GM21737 (cell line): ENCODE measurements at regions not wholly inside any gene's neighbourhood (a gene's known extent, or its start where the extent isn't known, plus 50 kb on each side); places are given as distances from the start of the nearest gene placed in this dataset.

ENCODE experiments used
- ATAC-seq: cut with Tn5 transposase; IDR thresholded peaks from one replicate; pipeline ENCODE4 v1.9.1; 2021; ENCODE audit warnings: mild to moderate bottlenecking, moderate library complexity; ENCODE audit not compliant: unreplicated experiment

DNA sequence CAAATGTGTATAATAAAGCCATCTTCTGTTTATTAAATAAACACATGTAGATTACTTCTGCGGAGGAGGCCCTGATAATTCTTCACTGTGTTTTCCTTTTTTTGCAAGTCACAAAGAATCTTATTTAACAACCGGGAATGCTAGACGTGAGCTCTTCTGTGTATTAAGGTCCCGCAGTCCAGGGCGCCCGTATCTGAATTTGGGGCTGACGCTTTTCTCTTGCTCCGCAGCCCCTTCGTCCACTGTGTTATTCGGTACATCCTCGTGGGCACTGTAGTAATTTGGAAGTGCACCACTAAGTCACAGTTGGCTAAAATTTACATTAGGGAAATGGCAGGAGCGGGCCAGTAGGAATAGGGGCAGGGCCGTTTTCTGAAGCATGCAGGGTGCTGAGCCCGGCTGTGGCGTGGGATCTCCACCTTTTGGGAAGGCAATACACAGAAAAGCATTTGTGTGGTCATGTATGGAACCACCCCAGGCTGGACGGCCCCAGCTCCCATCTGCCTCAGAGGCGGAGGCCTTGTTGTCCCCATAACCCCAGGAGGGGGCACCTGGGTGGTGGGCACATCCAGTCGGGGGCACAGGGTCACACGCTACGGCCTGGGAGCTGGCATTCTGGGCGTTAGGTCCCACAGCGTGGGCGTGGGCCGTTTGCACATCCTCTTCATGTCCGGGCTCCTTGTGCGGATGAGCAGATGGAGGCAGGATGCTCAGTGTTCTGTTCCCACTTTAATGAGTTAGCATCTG lies 258.7 kb upstream of the IRX4 start:
- no peak for ATAC-seq

DNA sequence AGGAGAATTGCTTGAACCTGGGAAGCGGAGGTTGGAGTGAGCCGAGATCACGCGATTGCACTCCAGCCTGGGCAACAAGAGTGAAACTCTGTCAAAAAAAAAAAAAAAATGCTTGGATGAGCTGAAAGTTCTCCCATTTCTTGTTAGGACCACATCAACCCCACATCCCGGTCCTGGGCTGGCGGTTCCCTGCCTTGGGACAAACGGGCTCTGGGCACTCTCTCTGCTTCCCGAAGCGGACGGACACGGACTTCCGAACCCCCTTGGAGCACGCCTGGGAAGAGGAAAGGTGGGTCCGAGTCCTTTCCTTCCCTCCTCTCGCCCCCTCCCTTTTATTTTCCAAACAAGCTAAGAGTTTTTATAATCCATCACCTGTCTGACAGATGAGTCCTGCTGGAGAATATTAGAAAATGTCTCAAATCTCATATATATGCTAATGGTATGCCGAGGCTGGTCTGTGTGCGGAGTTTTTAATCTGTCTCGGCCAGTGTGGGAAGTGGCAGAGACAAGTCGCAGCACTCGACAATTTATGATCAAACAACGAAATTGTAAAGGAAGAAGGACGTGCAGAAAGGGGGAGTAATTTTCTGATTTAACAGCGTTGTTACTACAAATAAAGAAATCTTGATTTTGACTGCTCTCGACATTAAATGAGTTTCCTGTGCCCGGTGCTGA lies 257.9 kb upstream of the IRX4 start:
- ATAC-seq, result no peak

DNA sequence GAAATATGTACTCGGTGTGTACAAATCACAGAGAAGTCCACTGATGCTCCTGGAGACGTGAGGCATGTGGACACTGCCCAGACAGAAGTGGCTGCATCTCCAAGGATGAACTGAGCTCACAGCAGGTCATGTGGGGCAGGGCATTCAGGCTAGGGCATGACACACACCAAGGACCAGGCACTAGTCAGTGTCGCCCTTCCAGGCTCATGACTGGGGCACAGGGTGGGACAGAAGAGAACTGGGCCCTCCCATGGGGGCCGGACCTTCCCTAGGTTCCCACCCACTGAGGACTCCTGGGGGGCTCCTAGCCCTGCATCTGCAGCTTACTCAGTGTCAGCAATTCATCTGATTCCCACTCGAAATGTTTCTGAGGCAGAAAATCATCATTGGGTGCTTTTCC lies 256.8 kb upstream of the IRX4 start:
- ATAC-seq, result no peak

DNA sequence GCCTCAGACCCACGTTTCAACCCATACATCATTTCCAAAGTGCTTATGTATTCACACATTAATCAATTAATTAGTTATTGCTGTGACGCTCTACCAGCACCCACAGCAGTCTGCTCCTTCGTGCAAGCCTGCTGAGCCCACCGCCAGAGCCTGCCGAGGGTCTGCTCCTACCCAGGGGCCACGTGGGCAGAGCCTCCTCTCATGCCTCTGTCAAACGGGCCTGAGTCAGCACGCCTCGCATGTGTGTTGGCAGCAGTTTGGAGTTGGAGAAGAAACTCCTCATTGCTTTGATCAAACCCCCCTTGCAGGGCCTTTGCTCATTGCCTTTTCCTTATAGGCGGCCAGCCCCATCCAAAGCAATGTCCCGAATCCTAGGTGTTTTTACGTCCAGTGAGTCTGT lies 256.2 kb upstream of the IRX4 start:
- ATAC-seq, result no peak

GRCh38 chr5:2137444-2138050 lies 254.8 kb upstream of the IRX4 start:
- no peak for ATAC-seq

- ATAC-seq, result no peak
Measured at GRCh38 chr5:2136728-2137333, 254.1 kb upstream of the IRX4 start.

GRCh38 chr5:2135833-2136232 lies 253.1 kb upstream of the IRX4 start:
- ATAC-seq, result no peak

DNA sequence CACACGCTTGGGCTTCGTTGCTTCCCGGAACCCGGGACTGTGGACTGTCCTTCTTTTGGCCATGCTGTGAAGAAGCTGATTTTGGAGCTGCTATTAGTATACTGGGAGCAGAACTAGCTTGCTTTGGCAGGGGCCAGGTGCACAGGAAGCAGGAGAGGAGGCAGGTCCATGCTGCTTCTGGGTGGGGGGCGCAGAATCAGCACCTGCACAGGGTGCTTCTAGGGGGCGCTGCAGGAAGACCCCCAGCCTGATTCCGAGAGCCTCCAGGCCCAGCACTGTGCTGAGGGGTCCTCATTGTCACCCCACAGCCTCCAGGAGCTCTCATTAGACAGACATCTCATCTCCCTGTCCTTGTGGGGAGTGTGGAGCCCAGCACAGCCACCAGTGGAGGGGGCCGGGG lies 252.6 kb upstream of the IRX4 start:
- ATAC-seq, result no peak

DNA sequence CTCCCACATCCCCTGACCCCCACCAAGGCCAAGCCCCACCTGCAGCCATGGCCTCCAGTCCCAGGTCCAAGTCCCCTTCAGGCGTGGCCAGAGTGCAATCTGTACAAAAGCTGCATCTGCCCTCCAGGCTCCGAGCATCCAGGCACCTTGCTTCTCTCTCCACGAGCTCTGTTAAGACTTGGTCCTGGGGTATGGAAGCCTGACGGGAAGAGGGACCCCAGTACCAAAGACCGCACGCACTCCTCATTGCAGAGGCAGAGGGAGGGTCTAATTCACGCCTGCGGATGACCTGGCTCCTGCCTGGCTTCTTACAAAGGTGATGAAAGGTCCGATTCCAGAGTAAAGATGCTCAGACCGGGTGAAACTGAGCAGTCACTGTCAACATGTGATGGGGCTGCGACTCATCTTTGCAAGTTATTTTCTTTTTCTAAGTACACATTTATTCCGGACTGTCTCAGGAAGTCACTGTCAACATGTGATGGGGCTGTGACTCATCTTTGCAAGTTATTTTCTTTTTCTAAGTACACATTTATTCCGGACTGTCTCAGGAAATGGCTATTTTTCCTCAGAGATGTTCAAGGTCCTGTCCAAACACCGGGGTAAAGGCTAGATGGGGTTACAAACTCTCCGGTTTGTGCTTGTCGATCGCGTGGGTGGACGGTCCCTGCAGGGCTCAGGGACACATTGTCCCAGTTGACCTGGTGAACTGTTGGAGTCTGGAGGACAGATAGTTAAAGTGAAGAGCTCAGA lies 252.0 kb upstream of the IRX4 start:
- ATAC-seq, result no peak

DNA sequence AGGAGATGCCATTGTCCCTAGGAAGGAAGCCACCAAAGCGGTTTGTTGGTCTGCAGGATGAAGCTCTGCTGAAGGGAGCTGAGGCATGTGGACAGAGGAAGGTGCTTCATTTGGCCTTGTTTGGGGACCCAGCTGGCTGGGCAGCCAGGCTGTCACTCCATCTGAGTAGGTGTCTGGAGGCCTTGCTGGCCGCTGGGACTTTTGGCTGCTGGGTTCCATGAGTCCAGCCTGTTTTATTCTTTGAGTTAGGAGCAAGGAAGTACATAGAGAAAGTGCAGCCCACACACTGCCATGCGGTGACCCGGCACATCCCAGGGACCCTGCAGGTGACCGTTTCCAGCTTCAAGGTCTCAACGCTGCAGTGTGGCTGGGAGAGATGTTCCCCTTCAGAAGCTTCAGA lies 251.2 kb upstream of the IRX4 start:
- ATAC-seq, result no peak

- no peak for ATAC-seq
Measured at GRCh38 chr5:2133080-2133479, 250.4 kb upstream of the IRX4 start.

- ATAC-seq, result no peak
Measured at GRCh38 chr5:2132497-2132847, 249.7 kb upstream of the IRX4 start.

DNA sequence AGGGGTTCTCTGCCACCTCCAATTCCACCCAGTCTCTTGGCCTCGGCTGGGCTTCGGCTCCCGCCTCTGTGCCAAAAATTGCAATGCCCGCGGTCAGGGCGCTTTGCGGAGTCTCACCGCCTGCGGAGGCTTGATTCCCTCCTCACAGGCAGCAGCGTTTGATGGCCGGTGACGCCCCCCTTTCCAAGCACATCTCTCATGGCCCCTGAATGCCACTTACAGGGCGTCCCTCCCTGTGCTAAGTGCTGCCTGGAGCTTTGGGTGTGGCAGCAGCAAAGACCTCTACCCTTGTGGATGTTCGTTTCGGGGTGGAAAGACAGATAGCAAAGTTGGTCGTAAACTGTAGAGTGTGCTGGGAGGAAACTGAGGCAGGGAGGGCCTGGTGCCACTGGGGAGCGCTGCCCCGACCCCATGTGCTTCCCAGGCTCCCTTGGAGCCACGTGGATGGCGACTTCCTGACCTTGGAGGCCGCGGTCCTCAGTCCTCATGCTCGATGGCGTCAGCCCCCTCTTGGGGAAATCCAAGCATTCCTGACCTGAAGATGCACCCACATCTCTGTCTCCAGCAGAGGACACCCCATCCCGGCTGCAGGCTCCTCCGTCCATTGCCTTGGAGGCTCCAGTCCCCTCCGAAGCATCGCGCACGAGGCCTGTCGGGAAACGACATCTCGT lies 249.2 kb upstream of the IRX4 start:
- ATAC-seq, result no peak

GRCh38 chr5:2131196-2131595 lies 248.5 kb upstream of the IRX4 start:
- ATAC-seq, result no peak

DNA sequence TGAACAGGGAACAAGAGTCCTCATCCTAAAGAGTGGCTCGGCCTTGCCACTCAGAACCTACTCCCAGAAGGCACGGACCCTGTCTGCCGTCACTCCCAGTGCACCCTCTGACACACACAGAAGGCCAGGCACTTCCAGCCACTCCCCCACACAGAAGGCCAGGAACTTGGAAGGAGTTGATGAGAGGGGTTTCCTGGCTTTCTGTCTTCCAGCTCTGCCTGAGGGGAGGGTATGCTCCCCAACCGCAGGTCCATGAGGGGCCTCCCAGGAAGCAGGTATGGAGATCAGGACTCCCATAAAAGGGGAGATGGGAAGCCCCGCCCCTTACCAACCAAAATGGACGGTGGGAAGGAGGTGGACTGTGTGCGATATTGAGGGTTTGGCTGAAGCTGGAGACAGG lies 247.6 kb upstream of the IRX4 start:
- ATAC-seq, result no peak

DNA sequence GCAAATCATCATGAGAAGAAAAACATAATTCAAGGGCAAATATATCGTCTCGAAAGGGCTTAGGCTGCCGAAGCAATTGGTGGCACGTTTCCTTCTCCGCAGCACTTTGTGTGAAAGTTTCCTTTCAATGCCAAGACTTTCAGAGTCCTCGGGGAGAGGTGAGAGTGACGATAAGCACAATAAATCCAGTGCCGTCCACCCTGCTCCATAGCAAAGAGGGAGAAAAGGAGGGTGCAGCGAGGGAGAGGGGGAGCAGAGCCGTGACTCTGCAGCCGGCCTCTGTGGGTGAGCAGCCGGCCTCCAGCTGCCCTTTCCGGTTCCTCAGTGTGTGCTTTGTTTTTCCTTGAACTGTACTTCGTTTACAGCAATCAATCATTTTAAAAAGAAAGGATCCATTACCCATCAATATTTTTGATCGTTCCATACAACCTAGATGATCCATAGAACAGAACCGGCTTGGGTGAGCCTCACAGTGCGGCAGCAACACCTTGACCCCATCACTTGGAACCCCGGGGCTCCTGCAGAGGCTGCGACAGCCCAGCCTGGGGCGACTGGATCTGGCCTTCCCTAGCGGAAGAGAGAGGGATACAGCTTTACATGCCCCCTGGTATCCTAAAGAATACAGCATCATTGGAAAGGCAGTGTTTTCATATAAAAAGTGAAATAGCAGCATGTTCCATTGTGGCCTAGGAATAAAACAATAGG lies 247.0 kb upstream of the IRX4 start:
- ATAC-seq, result no peak

DNA sequence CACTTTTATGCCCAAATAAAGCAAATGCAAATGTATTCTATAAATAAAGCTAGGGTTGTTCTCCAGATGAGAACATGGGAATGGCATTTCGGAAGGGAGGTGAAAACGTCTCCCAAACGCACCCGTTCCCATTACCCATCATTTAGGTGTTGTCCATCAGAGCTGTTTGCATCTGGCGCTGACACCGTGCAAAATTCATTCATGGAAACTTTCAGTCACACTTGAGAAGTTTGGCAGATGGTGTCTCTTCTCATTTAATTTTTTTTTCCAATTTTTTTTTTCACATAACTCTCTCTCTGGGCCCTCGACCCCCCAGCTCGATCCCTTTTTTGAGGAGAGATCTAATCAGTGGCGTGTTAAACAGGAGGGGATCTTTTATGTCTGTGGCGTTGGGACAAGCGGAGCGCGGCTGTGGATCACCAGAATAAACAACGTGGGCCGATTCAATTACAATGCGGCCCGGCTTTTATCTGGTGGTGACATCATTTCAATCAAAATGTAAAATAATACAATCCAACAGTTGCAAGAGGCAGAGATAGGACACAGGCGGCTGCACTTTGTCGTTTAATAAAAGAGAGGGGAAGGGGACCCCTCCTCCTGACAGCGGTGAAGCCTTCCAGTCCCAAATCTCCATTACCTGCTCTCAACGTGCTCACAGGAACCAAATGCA lies 246.1 kb upstream of the IRX4 start:
- ATAC-seq, result no peak

DNA sequence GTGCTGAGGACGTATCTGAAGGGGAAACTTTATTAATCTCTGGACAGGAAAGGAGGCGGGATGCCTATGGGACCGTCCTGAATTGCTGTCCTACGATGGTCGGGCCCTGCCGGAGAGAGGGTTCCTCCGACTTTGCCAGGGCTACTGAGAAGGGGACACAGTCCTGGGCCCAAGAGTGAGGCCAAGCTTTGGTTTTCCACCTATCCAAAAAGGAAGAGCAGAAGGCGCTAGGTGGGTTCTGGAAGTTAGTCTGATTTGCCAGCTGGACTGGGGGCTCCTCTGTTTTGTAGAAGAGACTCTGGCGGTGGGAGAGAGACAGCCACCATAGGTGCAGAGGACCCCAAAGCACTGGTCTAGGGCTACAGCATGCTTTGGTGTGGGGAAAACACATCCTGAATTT lies 243.8 kb upstream of the IRX4 start:
- no peak for ATAC-seq

GRCh38 chr5:2125901-2126265 lies 243.2 kb upstream of the IRX4 start:
- ATAC-seq, result no peak
